ENCODE measurements at regions not wholly inside any gene's neighbourhood (a gene's known extent, or its start where the extent isn't known, plus 50 kb on each side); places are given as distances from the start of the nearest gene placed in this dataset.

GRCh38 chr6:15981956-15982355 is 146.9 kb upstream of the MYLIP start:
- TF ChIP-seq POLR2A (IDR thresholded peaks at IDR 0.05) (no peak), CTCF (IDR thresholded peaks at IDR 0.05) (no peak)

Data from body of pancreas (tissue), 4 donors.